ENCODE measurements at regions not wholly inside any gene's neighbourhood (a gene's known extent, or its start where the extent isn't known, plus 50 kb on each side); places are given as distances from the start of the nearest gene placed in this dataset.

- no peak overlapping the region for H3K9ac ChIP-seq (ENCODE audit: insufficient read depth, low read depth, low read length)
- no peaks in the 10 kb centered on the region for H4K20me1 ChIP-seq (ENCODE audit: insufficient read depth, low read length)
- BruUV-seq (replicated peaks), result no TSS peak
- FAIRE-seq (no peak), ATAC-seq (no peak), DNase-seq (ENCODE audit: low spot score) (no peak)
- CTCF ChIA-PET (ENCODE audit: low intra/inter-chr PET ratio, low total read pairs), result no interaction called here
- no peaks in the 10 kb centered on the region for H3K27me3 ChIP-seq (ENCODE audit: control insufficient read depth in 1 of 2, insufficient read depth in 2 of 2, low read length in 2 of 2)
- H3K36me3 ChIP-seq (replicated peaks in 1 of 2; ENCODE audit: control insufficient read depth in 1 of 2, insufficient read depth in 2 of 2, low read length in 2 of 2), result no peaks in the 10 kb centered on the region
- H3K4me3 ChIP-seq (replicated peaks in 1 of 3; ENCODE audit: insufficient read depth in 1 of 3, low read depth in 2 of 3, low read length in 3 of 3), result no peak overlapping the region
- POLR2A ChIA-PET, result no interaction called here
- no peak overlapping the region for H2AFZ ChIP-seq (ENCODE audit: low read length)
- WGBS (ENCODE audit: low lambda C conversion rate), result 0% methylated on average over 2 of the region's 2 CpGs
- H3K4me1 ChIP-seq (ENCODE audit: insufficient read depth, low read length), result no peaks in the 10 kb centered on the region
- in situ Hi-C loops (cut with HindIII; ENCODE audit: extremely low pct_ligation_motif_present, low pct_unique_long_range_greater_than_20kb) (no loop called here), intact Hi-C loops (cut with micrococcal nuclease; ENCODE audit: unreplicated experiment) (no loop called here)
- H3K27ac ChIP-seq (ENCODE audit: extremely low read length, insufficient read depth, low read length), result no peak overlapping the region
- H3K4me2 ChIP-seq (ENCODE audit: low read depth, low read length), result no peak overlapping the region
- H3K9me3 ChIP-seq (ENCODE audit: low read length), result no peaks in the 10 kb centered on the region
- H3K79me2 ChIP-seq (ENCODE audit: insufficient read depth, low read length), result no peaks in the 10 kb centered on the region
- TF ChIP-seq EZH2 (conservative IDR thresholded peaks at IDR 0.05; ENCODE audit: low read depth, low read length) (no peak), ZBTB7A (CRISPR knock-in tag; IDR thresholded peaks at IDR 0.05) (no peak), MNT (IDR thresholded peaks at IDR 0.05) (no peak), ZHX1 (CRISPR knock-in tag; IDR thresholded peaks at IDR 0.05; ENCODE audit: low read depth) (no peak), SP1 (IDR thresholded peaks at IDR 0.05) (no peak), SP1 (CRISPR knock-in tag; IDR thresholded peaks at IDR 0.05) (no peak), ZNF280B (CRISPR knock-in tag; IDR thresholded peaks at IDR 0.05; ENCODE audit: borderline replicate concordance) (no peak), HNRNPK (IDR thresholded peaks at IDR 0.05; ENCODE audit: low read depth, low read length, poor library complexity, severe bottlenecking) (no peak), ELK4 (CRISPR knock-in tag; IDR thresholded peaks at IDR 0.05; ENCODE audit: borderline replicate concordance) (no peak), ZNF292 (CRISPR knock-in tag; IDR thresholded peaks at IDR 0.05; ENCODE audit: borderline replicate concordance, low read depth) (no peak), SMAD1 (CRISPR knock-in tag; IDR thresholded peaks at IDR 0.05; ENCODE audit: borderline replicate concordance, low read depth) (no peak), HDAC2 (CRISPR knock-in tag; IDR thresholded peaks at IDR 0.05) (no peak), PHF5A (CRISPR knock-in tag; IDR thresholded peaks at IDR 0.05; ENCODE audit: low read depth, unreplicated experiment) (no peak), FOXA1 (IDR thresholded peaks at IDR 0.05) (no peak), FOXA1 (CRISPR knock-in tag; IDR thresholded peaks at IDR 0.05) (no peak), ZBTB46 (CRISPR knock-in tag; IDR thresholded peaks at IDR 0.05; ENCODE audit: borderline replicate concordance) (no peak), SMARCE1 (IDR thresholded peaks at IDR 0.05; ENCODE audit: borderline replicate concordance) (no peak), HOXA7 (CRISPR knock-in tag; IDR thresholded peaks at IDR 0.05) (no peak)
These were observed 381.4 kb downstream of the CCDC85A start for GRCh38 chr2:56565143-56565542.
